ENCODE measurements at regions not wholly inside any gene's neighbourhood (a gene's known extent, or its start where the extent isn't known, plus 50 kb on each side); places are given as distances from the start of the nearest gene placed in this dataset.

DNA sequence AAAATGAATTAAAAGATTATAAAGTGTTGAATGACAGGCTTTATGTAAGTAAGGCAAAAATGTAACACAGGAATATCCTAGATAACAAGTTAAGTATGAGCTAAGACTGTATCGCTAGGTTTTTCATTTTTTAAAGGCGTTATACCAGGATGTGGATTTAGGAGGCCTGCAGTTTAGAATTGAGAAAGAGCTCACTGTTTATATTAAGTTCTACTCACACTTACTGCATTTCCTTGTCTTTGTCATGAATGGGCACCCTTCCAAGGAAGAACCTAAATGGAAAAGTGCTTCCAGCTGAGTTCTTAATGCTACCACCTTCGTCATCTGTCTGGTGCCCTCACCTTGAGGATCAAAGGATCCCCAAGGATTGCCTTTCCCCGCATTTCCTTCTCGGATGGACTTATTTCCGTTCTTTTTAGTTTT lies 148.7 kb downstream of the SOX4 start:
- TF ChIP-seq, protein P1, sequence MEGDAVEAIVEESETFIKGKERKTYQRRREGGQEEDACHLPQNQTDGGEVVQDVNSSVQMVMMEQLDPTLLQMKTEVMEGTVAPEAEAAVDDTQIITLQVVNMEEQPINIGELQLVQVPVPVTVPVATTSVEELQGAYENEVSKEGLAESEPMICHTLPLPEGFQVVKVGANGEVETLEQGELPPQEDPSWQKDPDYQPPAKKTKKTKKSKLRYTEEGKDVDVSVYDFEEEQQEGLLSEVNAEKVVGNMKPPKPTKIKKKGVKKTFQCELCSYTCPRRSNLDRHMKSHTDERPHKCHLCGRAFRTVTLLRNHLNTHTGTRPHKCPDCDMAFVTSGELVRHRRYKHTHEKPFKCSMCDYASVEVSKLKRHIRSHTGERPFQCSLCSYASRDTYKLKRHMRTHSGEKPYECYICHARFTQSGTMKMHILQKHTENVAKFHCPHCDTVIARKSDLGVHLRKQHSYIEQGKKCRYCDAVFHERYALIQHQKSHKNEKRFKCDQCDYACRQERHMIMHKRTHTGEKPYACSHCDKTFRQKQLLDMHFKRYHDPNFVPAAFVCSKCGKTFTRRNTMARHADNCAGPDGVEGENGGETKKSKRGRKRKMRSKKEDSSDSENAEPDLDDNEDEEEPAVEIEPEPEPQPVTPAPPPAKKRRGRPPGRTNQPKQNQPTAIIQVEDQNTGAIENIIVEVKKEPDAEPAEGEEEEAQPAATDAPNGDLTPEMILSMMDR (IDR thresholded peaks at IDR 0.05; ENCODE audit: extremely low read depth, missing control alignments): no peak
- DNase-seq (ENCODE audit: low spot score): no peak

DNA sequence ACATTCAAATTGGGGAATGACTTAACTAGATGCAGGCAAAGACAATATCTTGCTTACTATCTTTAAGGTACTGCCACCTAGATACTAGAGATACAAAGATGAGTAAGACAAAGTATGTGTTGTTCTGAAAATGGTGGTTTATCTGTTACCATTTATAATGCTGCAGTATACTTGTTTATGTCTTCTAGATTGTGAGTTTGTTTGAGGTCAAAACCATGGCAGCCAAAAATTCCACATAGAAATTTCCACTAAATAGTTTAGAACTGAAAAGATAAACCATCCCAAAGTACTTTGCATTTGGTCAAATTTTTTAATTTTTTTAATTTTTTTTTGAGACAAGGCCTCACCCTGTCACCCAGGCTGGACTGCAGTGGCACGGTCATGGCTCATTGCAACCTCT lies 150.8 kb downstream of the SOX4 start:
- no peak for DNase-seq (ENCODE audit: low spot score)
- TF ChIP-seq, protein P1 (IDR thresholded peaks at IDR 0.05; ENCODE audit: extremely low read depth, missing control alignments): no peak

DNA sequence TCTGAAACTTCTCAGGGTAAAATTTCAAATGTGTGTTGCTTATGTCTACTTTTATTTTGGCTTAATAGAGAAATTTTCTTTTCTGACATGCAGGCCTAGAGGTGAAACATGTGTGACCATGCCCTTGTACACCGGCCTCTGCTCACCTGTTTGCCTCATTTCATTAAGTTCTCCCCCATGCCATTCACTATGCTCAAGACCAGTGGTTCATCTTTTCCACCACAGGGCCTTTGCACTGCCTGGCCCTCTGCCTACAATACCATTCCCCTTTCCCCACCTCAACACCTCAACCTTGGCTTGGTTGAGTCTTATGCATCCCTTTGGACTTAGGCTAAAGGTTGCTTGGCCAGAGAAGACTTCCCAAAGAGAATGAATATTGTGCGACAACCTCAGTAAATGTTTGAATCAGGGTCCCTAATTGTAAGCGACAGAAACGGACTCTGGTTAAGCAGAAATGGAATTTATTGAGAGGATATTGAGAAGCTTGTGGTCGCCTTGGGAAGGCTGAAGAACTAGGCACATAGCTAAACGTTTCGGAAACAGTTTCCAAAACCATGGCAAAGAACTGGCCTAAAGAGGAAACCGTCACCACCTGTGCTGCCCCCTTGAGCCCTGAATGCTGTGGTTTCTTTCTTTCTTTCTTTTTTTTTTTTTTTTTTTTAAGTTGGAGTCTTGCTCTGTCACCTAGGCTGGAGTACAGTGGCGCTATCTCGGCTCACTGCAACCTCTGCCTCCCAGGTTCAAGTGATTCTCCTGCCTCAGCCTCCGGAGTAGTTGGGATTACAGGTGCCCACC lies 152.2 kb downstream of the SOX4 start:
- no peak for DNase-seq (ENCODE audit: low spot score)
- TF ChIP-seq, protein P1 (IDR thresholded peaks at IDR 0.05; ENCODE audit: extremely low read depth, missing control alignments): no peak

DNA sequence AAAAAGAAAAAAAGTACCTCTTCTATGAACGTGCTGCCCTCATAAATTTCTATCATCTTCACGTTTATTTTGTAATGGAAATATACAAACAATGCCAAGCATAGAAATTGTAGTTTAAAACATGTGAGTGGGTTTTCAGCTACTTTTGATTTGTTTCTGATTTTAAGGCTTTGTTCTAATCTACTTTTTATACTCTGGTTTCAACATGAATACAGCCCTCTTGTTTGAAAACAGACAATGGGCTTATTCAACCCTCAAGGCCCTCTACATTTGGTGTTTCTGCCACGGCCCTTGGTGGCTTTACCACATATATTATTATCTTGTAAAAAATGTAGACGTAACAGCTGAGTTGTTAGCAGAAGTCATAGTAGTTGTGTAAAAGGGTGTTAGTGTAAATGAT lies 153.9 kb downstream of the SOX4 start:
- TF ChIP-seq, protein P1 (IDR thresholded peaks at IDR 0.05; ENCODE audit: extremely low read depth, missing control alignments): no peak

DNA sequence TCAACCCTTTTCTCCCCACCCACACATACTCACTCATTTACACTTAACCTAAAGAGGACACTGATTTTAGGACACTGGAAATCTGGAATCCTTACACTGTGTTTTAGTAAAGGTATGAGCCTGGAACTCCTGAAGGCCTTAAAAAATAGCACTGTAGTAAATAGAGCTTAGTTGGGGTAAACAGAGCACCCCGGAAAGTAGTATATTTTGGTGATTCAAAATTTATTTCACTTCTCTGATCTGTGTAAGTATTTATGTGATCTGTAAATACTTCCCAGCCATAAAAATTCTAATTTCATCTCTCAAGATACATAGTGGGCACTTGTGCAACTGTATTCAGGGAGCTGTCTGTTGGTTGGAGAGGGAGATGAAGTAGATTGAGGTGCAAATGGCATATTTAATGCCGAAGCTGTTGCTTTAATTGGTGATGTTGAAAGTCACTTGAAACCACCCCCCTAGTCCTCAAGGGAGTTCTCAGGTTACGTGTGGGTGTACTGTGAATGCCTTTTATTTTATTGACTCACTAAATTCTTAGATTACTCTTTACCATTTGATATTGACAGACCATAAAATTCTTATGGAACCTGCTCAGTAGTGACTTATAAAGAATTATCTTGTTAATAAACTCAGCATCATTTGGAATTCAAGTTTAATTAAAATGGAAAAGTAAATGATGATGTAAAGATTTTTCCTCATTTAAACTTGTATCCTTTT lies 154.9 kb downstream of the SOX4 start:
- no peak for DNase-seq (ENCODE audit: low spot score)
- TF ChIP-seq, protein P1 (IDR thresholded peaks at IDR 0.05; ENCODE audit: extremely low read depth, missing control alignments): no peak

More for the DNA sequence above, 153.9 kb downstream of the SOX4 start:
- no peak for DNase-seq (ENCODE audit: low spot score)

DNA sequence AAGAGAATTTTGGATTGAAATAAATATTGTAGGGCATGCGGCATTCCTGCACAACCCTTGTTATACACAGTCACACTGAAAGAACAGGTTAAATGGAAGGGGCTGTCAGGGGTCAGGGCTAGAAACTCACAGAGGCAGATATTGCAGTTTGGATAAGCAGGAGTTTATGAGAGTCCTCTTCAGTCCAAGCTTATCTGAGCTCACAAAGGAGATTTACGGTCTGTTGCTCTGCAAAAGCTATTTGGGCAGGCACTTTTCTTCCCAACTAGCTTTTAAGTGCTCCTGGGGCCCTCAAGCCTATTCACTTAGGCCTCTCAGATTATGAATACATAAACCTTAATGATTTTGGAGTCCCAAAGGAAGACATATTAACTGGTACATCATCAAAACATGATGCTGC lies 156.2 kb downstream of the SOX4 start:
- no peak for DNase-seq (ENCODE audit: low spot score)

DNA sequence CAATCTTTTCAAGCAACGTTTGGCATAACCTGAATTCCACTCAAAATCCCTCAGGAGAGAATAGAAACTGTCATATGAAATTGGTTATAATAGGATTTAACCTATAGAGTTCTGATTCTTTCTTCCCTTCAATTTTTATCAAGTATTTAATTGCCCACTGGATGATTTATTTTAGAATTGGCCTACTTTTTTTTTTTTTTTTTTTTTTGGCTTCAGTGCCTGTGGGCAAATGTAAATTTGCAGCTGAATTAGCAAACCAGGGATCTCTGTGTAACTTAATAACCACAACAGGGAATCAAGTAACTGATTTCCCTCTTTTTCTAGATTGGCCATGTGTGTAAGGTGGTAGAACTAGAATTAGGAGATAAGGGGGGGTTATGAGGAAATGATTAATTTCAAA lies 157.0 kb downstream of the SOX4 start:
- no peak for DNase-seq (ENCODE audit: low spot score)
- TF ChIP-seq, protein P1 (IDR thresholded peaks at IDR 0.05; ENCODE audit: extremely low read depth, missing control alignments): no peak

More for the DNA sequence above, 156.2 kb downstream of the SOX4 start:
- TF ChIP-seq, protein P1 (IDR thresholded peaks at IDR 0.05; ENCODE audit: extremely low read depth, missing control alignments): no peak
